Panc1 (cell line): ENCODE measurements at regions not wholly inside any gene's neighbourhood (a gene's known extent, or its start where the extent isn't known, plus 50 kb on each side); places are given as distances from the start of the nearest gene placed in this dataset.
A peak's percentile ranks its signal among the peaks of the same experiment; 100 is the strongest.

ENCODE experiments used
- ATAC-seq: fragments of 200-7000 bp; cut with Tn5 transposase; 2 replicates; pipeline ENCODE4 v1.9.1; 2020; ENCODE audit warnings: mild to moderate bottlenecking, moderate library complexity
- BruUV-seq: library from RNA; stranded (reverse); fragments of 400-500 nt; replicated peaks from 2 replicates; lab custom pipeline; 2021; lab: Mats Ljungman, UMichigan
- CTCF ChIA-PET: fragments of 300-600 bp; sonication (Branson Sonifier 250); formaldehyde crosslinking; loops from one replicate; lab custom pipeline; 2022; ENCODE audit warnings: antibody characterized with exemption; lab: Charles Lee
- POLR2A ChIA-PET: fragments of 300-600 bp; sonication (Branson Sonifier 250); formaldehyde crosslinking; loops from one replicate; lab custom pipeline; 2022; ENCODE audit warnings: antibody characterized with exemption; lab: Charles Lee
- DNase-seq: peaks from one replicate; pipeline ENCODE4 v3.0.0-alpha.2; 2010; ENCODE audit warnings: low read depth, low spot score
- H3K27ac ChIP-seq: 2 replicates; pipeline ENCODE4 v1.5.1; 2011; ENCODE audit warnings: mild to moderate bottlenecking, low read length, inconsistent platforms
- H3K27me3 ChIP-seq: fragments of 200-500 bp; sonication (Bioruptor generic); 2 replicates; pipeline ENCODE4 v1.6.0; 2014; ENCODE audit warnings: low read length, inconsistent platforms; ENCODE audit not compliant: control insufficient read depth, insufficient read depth
- H3K36me3 ChIP-seq: fragments of 200-500 bp; sonication (Bioruptor generic); 2 replicates; pipeline ENCODE4 v1.5.1; 2014; ENCODE audit warnings: inconsistent platforms, mild to moderate bottlenecking, low read length, moderate library complexity; ENCODE audit not compliant: control insufficient read depth, insufficient read depth
- H3K4me1 ChIP-seq: 2 replicates; pipeline ENCODE4 v1.5.1; 2011; ENCODE audit warnings: inconsistent platforms, mild to moderate bottlenecking, low read length, moderate library complexity; ENCODE audit not compliant: control insufficient read depth, insufficient read depth
- H3K4me3 ChIP-seq, 2 experiments: 2 replicates each; pipeline ENCODE4 v1.5.1; 2011 to 2012; ENCODE audit warnings: low read depth in 2 of 2, low read length in 2 of 2, mild to moderate bottlenecking in 2 of 2, inconsistent platforms in 1 of 2, moderate library complexity in 1 of 2
- H3K9me3 ChIP-seq: fragments of 200-500 bp; sonication (Bioruptor generic); 2 replicates; pipeline ENCODE4 v1.5.1; 2014; ENCODE audit warnings: low read depth, mild to moderate bottlenecking, inconsistent platforms, low read length, moderate library complexity; ENCODE audit not compliant: control insufficient read depth, insufficient read depth
- POLR2AphosphoS5 ChIP-seq: IDR thresholded peaks from 2 replicates; pipeline ENCODE4 v1.6.1; 2012; ENCODE audit warnings: mild to moderate bottlenecking, low read depth, low read length, moderate library complexity
- SIN3A ChIP-seq: IDR thresholded peaks from 2 replicates; pipeline ENCODE4 v1.6.1; 2012; ENCODE audit warnings: low read depth, mild to moderate bottlenecking, low read length, moderate library complexity, borderline replicate concordance; ENCODE audit not compliant: insufficient read depth
- TCF7L2 ChIP-seq: IDR thresholded peaks from 2 replicates; pipeline ENCODE4 v1.6.1; 2011; ENCODE audit warnings: mild to moderate bottlenecking, low read depth, low read length, inconsistent platforms
- in situ Hi-C: cut with HindIII; loops from 2 replicates; pipeline ENCODE4 v1.10.0; 2016; ENCODE audit warnings: low sequenced_read_pairs, low pct_unique_long_range_greater_than_20kb
- intact Hi-C: fragments of 100-400 bp; cut with micrococcal nuclease; formaldehyde crosslinking; loops from one replicate; pipeline ENCODE4 v1.10.0; 2022; ENCODE audit not compliant: unreplicated experiment
- TF ChIP-seq, protein P1 (sequence below), 2 experiments: IDR thresholded peaks; 2 replicates each; pipeline ENCODE4 v1.6.1; 2011 to 2012; ENCODE audit warnings: low read depth in 2 of 2, control low read depth in 1 of 2, low read length in 1 of 2, mild to moderate bottlenecking in 1 of 2, moderate library complexity in 1 of 2; ENCODE audit not compliant: insufficient read depth in 1 of 2
- TF ChIP-seq, protein P2 (sequence below): fragments of 450-650 bp; IDR thresholded peaks from 2 replicates; pipeline ENCODE4 v1.5.1; 2017; ENCODE audit warnings: mild to moderate bottlenecking

DNA sequence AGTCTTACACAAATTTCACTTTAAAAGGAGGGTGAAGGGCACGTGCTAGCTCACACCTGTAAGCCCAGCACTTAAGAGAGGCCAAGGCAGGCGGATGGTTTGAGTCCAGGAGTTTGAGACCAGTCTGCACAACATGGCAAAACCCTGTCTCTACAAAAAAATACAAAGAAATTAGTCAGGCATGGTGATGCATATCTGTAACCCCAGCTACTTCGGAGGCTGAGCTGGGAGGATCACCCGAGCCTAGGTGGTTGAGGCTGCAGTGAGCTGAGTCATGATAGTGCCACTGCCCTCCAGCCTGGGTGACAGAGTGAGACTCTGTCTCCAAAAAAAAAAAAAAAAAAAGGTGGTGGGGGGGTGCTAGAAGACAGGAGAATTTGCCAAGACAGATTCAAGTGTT lies 237.3 kb upstream of the KLF14 start:
- in situ Hi-C loops (no loop called here), intact Hi-C loops (no loop called here)
- ChIA-PET CTCF (interaction anchor here (0.6 to 0.7 kb wide), 3 partner anchors 12 to 69 kb away, joined by 3 to 6 read pairs (median 5); no protein-coding TSS in a partner anchor), POLR2A (interaction anchor here (0.5 to 0.8 kb wide), 2 partner anchors 17 to 25 kb away, joined by 4 to 6 read pairs; no protein-coding TSS in a partner anchor)
- ATAC-seq = peak; percentile 42; the same call in 1 of the 2 replicates
- no peak overlapping the region for H3K4me3 ChIP-seq
- H3K9me3 ChIP-seq = no peaks in the 10 kb centered on the region
- no peak for TF ChIP-seq SIN3A
- TF ChIP-seq, protein P1, sequence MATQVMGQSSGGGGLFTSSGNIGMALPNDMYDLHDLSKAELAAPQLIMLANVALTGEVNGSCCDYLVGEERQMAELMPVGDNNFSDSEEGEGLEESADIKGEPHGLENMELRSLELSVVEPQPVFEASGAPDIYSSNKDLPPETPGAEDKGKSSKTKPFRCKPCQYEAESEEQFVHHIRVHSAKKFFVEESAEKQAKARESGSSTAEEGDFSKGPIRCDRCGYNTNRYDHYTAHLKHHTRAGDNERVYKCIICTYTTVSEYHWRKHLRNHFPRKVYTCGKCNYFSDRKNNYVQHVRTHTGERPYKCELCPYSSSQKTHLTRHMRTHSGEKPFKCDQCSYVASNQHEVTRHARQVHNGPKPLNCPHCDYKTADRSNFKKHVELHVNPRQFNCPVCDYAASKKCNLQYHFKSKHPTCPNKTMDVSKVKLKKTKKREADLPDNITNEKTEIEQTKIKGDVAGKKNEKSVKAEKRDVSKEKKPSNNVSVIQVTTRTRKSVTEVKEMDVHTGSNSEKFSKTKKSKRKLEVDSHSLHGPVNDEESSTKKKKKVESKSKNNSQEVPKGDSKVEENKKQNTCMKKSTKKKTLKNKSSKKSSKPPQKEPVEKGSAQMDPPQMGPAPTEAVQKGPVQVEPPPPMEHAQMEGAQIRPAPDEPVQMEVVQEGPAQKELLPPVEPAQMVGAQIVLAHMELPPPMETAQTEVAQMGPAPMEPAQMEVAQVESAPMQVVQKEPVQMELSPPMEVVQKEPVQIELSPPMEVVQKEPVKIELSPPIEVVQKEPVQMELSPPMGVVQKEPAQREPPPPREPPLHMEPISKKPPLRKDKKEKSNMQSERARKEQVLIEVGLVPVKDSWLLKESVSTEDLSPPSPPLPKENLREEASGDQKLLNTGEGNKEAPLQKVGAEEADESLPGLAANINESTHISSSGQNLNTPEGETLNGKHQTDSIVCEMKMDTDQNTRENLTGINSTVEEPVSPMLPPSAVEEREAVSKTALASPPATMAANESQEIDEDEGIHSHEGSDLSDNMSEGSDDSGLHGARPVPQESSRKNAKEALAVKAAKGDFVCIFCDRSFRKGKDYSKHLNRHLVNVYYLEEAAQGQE (IDR thresholded peaks at IDR 0.05; ENCODE audit: insufficient read depth in 1 of 2, low read depth in 2 of 2, low read length in 1 of 2) = no peak
- TF ChIP-seq, protein P2, sequence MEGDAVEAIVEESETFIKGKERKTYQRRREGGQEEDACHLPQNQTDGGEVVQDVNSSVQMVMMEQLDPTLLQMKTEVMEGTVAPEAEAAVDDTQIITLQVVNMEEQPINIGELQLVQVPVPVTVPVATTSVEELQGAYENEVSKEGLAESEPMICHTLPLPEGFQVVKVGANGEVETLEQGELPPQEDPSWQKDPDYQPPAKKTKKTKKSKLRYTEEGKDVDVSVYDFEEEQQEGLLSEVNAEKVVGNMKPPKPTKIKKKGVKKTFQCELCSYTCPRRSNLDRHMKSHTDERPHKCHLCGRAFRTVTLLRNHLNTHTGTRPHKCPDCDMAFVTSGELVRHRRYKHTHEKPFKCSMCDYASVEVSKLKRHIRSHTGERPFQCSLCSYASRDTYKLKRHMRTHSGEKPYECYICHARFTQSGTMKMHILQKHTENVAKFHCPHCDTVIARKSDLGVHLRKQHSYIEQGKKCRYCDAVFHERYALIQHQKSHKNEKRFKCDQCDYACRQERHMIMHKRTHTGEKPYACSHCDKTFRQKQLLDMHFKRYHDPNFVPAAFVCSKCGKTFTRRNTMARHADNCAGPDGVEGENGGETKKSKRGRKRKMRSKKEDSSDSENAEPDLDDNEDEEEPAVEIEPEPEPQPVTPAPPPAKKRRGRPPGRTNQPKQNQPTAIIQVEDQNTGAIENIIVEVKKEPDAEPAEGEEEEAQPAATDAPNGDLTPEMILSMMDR = no peak
- TF ChIP-seq POLR2AphosphoS5 = no peak
- TF ChIP-seq TCF7L2 = no peak
- H3K27ac ChIP-seq = peak overlapping the region; percentile 11; the same call in 1 of the 2 replicates
- no peaks in the 10 kb centered on the region for H3K27me3 ChIP-seq
- no TSS peak for BruUV-seq
- no peaks in the 10 kb centered on the region for H3K36me3 ChIP-seq
- H3K4me1 ChIP-seq = peaks cover 9% of the 10 kb centered on the region
- no peak for DNase-seq

DNA sequence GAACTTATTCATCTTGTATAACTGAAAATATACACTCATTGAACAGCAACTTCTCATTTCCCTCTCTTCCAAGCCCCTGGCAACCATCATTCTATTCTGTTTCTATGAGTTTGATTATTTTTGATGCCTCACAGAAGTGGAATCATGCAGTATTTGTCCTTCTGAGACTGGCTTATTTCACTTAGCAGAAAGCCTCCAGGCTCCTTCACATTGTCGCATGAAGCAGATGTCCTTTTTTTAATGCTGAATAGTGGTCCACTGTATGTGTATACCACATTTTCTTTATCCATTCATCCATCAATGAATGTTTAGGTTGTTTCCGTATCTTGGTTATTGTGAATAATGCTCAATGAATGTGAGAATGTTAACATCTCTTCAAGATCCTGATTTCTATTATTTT lies 238.2 kb upstream of the KLF14 start:
- ChIA-PET CTCF (no interaction called here), POLR2A (interaction anchor here (0.8 kb wide), 1 partner anchor 24 kb away, joined by 6 read pairs; no protein-coding TSS in a partner anchor)
- no peak overlapping the region for H3K27ac ChIP-seq
- DNase-seq = no peak
- H3K4me1 ChIP-seq = peaks cover 9% of the 10 kb centered on the region
- TF ChIP-seq, protein P2 = no peak
- no peak for TF ChIP-seq SIN3A
- no peaks in the 10 kb centered on the region for H3K36me3 ChIP-seq
- no peak for ATAC-seq
- H3K4me3 ChIP-seq = no peak overlapping the region
- no TSS peak for BruUV-seq
- intact Hi-C loops (no loop called here), in situ Hi-C loops (no loop called here)
- H3K9me3 ChIP-seq = no peaks in the 10 kb centered on the region
- no peaks in the 10 kb centered on the region for H3K27me3 ChIP-seq
